KMS-11 (cell line): ENCODE measurements at regions not wholly inside any gene's neighbourhood (a gene's known extent, or its start where the extent isn't known, plus 50 kb on each side); places are given as distances from the start of the nearest gene placed in this dataset.

Source experiments
- H2AFZ ChIP-seq: fragments of 200-600 bp; sonication (generic); 2 replicates; pipeline ENCODE4 v1.6.1; 2016; ENCODE audit warnings: antibody characterized with exemption, mixed run types, low read depth
- H3K27ac ChIP-seq: fragments of 200-600 bp; sonication (generic); 2 replicates; pipeline ENCODE4 v1.6.1; 2016; ENCODE audit warnings: mild to moderate bottlenecking, mixed run types
- H3K27me3 ChIP-seq: fragments of 200-600 bp; sonication (generic); 2 replicates; pipeline ENCODE4 v1.6.1; 2017; ENCODE audit warnings: mild to moderate bottlenecking, low read depth, mixed run types, moderate library complexity; ENCODE audit not compliant: insufficient read depth
- H3K36me3 ChIP-seq: fragments of 200-600 bp; sonication (generic); 2 replicates; pipeline ENCODE4 v1.6.1; 2017; ENCODE audit warnings: mild to moderate bottlenecking, mixed run types; ENCODE audit not compliant: insufficient read depth
- H3K4me1 ChIP-seq: fragments of 200-600 bp; sonication (generic); 2 replicates; pipeline ENCODE4 v1.6.1; 2016; ENCODE audit warnings: mild to moderate bottlenecking, low read depth, mixed run types; ENCODE audit not compliant: poor library complexity, severe bottlenecking
- H3K4me2 ChIP-seq: fragments of 200-600 bp; sonication (generic); 2 replicates; pipeline ENCODE4 v1.7.0; 2016; ENCODE audit warnings: mild to moderate bottlenecking, mixed run types
- H3K4me3 ChIP-seq: fragments of 200-600 bp; sonication (generic); IDR thresholded peaks from 2 replicates; pipeline ENCODE4 v1.6.1; 2017; ENCODE audit warnings: low read depth, low read length, mixed read lengths; ENCODE audit not compliant: insufficient read depth
- H3K79me2 ChIP-seq: fragments of 200-600 bp; sonication (generic); 2 replicates; pipeline ENCODE4 v1.6.1; 2016; ENCODE audit warnings: low read depth, mixed run types; ENCODE audit not compliant: insufficient read depth
- H3K9ac ChIP-seq: fragments of 200-600 bp; sonication (generic); 2 replicates; pipeline ENCODE4 v1.6.1; 2016; ENCODE audit warnings: mild to moderate bottlenecking, mixed run types
- H4K20me1 ChIP-seq: fragments of 200-600 bp; sonication (generic); 2 replicates; pipeline ENCODE4 v1.6.1; 2016; ENCODE audit warnings: mild to moderate bottlenecking, mixed run types; ENCODE audit not compliant: insufficient read depth
- CTCF ChIP-seq: fragments of 200-600 bp; sonication (generic); conservative IDR thresholded peaks from 2 replicates; pipeline ENCODE4 v1.6.1; 2017; ENCODE audit warnings: low read depth, mild to moderate bottlenecking, antibody characterized with exemption, low read length, moderate library complexity, mixed read lengths

GRCh38 chr16:52212841-52213240 lies 334.1 kb downstream of the TOX3 start:
- Histone ChIP-seq H2AFZ (no peak overlapping the region), H3K79me2 (no peaks in the 10 kb centered on the region), H3K9ac (no peak overlapping the region), H3K36me3 (no peaks in the 10 kb centered on the region), H4K20me1 (no peaks in the 10 kb centered on the region), H3K4me3 (no peak overlapping the region), H3K4me2 (no peak overlapping the region), H3K4me1 (no peaks in the 10 kb centered on the region), H3K27me3 (no peaks in the 10 kb centered on the region), H3K27ac (no peak overlapping the region)
- TF ChIP-seq CTCF, result no peak

GRCh38 chr16:52209227-52209626 lies 337.7 kb downstream of the TOX3 start:
- Histone ChIP-seq H2AFZ (no peak overlapping the region), H3K9ac (no peak overlapping the region), H3K4me1 (no peaks in the 10 kb centered on the region), H3K4me2 (no peak overlapping the region), H4K20me1 (no peaks in the 10 kb centered on the region), H3K27ac (no peak overlapping the region), H3K79me2 (no peaks in the 10 kb centered on the region), H3K27me3 (no peaks in the 10 kb centered on the region), H3K4me3 (no peak overlapping the region), H3K36me3 (no peaks in the 10 kb centered on the region)
- no peak for TF ChIP-seq CTCF

- Histone ChIP-seq H3K4me2 (no peak overlapping the region), H2AFZ (no peak overlapping the region), H3K4me3 (no peak overlapping the region), H3K36me3 (no peaks in the 10 kb centered on the region), H3K27ac (no peak overlapping the region), H3K79me2 (no peaks in the 10 kb centered on the region), H3K9ac (no peak overlapping the region), H4K20me1 (no peaks in the 10 kb centered on the region), H3K4me1 (no peaks in the 10 kb centered on the region), H3K27me3 (no peaks in the 10 kb centered on the region)
- TF ChIP-seq CTCF, result no peak
Measured at GRCh38 chr16:52203096-52203495, 343.8 kb downstream of the TOX3 start.

GRCh38 chr16:52193441-52193840 lies 353.5 kb downstream of the TOX3 start:
- Histone ChIP-seq H2AFZ (no peak overlapping the region), H3K27me3 (no peaks in the 10 kb centered on the region), H3K4me2 (no peak overlapping the region), H3K9ac (no peak overlapping the region), H3K4me3 (no peak overlapping the region), H3K36me3 (no peaks in the 10 kb centered on the region), H3K79me2 (no peaks in the 10 kb centered on the region), H3K4me1 (no peaks in the 10 kb centered on the region), H3K27ac (no peak overlapping the region), H4K20me1 (no peaks in the 10 kb centered on the region)
- no peak for TF ChIP-seq CTCF
